ENCODE measurements at regions not wholly inside any gene's neighbourhood (a gene's known extent, or its start where the extent isn't known, plus 50 kb on each side); places are given as distances from the start of the nearest gene placed in this dataset.

DNA sequence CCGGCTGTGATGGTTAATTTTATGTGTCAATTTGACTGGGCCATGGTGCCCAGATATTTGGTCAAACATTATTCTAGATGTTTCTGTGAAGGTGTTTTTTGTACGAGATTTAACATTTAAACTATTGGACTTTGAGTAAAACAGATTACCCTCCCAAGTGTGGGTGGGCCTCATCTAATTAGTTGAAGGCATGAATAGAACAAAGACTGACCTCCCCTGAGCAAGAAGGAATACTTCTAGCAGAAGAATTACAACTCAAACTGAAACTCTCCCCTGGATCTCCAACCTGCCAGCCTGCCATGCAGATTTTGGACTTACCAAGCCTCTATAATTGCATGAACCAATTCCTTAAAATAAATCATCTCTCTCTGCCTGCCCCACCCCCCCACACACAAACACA lies 132.5 kb downstream of the DHX15 start:
- TF ChIP-seq, protein P1, sequence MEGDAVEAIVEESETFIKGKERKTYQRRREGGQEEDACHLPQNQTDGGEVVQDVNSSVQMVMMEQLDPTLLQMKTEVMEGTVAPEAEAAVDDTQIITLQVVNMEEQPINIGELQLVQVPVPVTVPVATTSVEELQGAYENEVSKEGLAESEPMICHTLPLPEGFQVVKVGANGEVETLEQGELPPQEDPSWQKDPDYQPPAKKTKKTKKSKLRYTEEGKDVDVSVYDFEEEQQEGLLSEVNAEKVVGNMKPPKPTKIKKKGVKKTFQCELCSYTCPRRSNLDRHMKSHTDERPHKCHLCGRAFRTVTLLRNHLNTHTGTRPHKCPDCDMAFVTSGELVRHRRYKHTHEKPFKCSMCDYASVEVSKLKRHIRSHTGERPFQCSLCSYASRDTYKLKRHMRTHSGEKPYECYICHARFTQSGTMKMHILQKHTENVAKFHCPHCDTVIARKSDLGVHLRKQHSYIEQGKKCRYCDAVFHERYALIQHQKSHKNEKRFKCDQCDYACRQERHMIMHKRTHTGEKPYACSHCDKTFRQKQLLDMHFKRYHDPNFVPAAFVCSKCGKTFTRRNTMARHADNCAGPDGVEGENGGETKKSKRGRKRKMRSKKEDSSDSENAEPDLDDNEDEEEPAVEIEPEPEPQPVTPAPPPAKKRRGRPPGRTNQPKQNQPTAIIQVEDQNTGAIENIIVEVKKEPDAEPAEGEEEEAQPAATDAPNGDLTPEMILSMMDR (IDR thresholded peaks at IDR 0.05): no peak
- TF ChIP-seq POLR2A (IDR thresholded peaks at IDR 0.05): no peak
